Upper lobe of left lung (tissue), 4 donors: ENCODE measurements at regions not wholly inside any gene's neighbourhood (a gene's known extent, or its start where the extent isn't known, plus 50 kb on each side); places are given as distances from the start of the nearest gene placed in this dataset.

Experiments
- EP300 ChIP-seq, 4 donors: sonication (generic); formaldehyde crosslinking; IDR thresholded peaks; one replicate each; pipeline ENCODE4 v1.5.1; 2017; ENCODE audit warnings: antibody characterized with exemption in 4 of 4, control low read depth in 2 of 4
- POLR2AphosphoS5 ChIP-seq, 2 donors: sonication (generic); formaldehyde crosslinking; IDR thresholded peaks; one replicate each; pipeline ENCODE4 v1.5.1; 2017; ENCODE audit warnings: antibody characterized with exemption in 2 of 2
- TF ChIP-seq, protein P1 (sequence below), 6 experiments: fragments of 450-650 bp in 4 of 6; fragments of 200-600 bp in 2 of 6; sonication (generic) in 2 of 6; IDR thresholded peaks; one replicate each; pipeline ENCODE4 v1.5.1; 2016 to 2019; ENCODE audit warnings: antibody characterized with exemption in 6 of 6

- TF ChIP-seq, protein P1, sequence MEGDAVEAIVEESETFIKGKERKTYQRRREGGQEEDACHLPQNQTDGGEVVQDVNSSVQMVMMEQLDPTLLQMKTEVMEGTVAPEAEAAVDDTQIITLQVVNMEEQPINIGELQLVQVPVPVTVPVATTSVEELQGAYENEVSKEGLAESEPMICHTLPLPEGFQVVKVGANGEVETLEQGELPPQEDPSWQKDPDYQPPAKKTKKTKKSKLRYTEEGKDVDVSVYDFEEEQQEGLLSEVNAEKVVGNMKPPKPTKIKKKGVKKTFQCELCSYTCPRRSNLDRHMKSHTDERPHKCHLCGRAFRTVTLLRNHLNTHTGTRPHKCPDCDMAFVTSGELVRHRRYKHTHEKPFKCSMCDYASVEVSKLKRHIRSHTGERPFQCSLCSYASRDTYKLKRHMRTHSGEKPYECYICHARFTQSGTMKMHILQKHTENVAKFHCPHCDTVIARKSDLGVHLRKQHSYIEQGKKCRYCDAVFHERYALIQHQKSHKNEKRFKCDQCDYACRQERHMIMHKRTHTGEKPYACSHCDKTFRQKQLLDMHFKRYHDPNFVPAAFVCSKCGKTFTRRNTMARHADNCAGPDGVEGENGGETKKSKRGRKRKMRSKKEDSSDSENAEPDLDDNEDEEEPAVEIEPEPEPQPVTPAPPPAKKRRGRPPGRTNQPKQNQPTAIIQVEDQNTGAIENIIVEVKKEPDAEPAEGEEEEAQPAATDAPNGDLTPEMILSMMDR (IDR thresholded peaks at IDR 0.05) = no peak
- no peak for TF ChIP-seq POLR2AphosphoS5 (IDR thresholded peaks at IDR 0.05)
- no peak for TF ChIP-seq EP300 (IDR thresholded peaks at IDR 0.05)
Measured at GRCh38 chr6:84635081-84635761, 129.2 kb downstream of the TBX18 start.
